ENCODE measurements at regions not wholly inside any gene's neighbourhood (a gene's known extent, or its start where the extent isn't known, plus 50 kb on each side); places are given as distances from the start of the nearest gene placed in this dataset.
A peak's percentile ranks its signal among the peaks of the same experiment; 100 is the strongest.
"Not testable (repeated sequence)": the region's sequence is repeated elsewhere in the genome, so short reads cannot be mapped to it uniquely, and the experiment has no call there.

DNA sequence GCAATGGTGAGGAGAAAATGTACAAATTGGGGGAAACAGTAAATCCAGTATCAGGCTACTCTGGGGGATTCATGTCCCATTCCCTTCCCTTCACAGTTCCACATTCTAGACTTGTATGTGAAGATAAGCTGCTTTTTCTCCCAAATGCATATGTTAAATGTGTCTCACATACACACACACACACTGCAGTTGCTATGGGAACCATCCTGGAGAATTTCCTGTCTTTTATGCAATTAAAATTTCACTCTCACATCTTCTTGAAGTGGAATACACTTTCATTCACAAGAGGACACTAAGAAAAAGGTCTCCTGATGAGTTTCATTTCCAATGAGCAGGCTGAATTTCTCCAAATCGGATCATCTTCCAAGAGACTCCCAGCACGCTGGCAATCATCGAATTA lies 366.0 kb downstream of the LRATD1 start:
- no peak for ATAC-seq

DNA sequence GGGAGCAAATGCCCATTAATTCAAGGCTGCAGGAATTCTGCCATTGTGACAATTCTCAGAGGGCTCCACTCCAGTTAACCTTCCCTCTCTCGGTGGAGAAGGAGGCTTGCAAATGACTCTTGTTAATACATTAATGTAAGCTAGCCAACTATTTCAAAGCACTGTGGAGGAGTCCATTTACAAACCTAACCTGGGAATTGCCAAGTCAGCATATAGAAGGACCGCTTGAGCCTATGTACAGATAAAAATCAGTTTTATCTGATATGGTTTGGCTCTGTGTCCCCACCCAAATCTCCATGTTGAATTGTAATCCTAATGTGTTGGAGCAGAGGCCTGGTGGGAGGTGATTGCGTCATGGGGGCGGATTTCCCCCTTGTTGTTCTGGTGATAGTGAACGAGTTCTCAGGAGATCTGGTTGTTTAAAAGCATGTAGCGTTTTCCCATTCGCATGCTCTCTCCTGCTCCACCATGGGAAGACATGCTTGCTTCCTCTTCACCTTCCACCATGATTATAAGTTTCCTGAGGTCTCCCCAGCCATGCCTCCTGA lies 366.7 kb downstream of the LRATD1 start:
- no peak for ATAC-seq
- no peaks in the 10 kb centered on the region for H3K9me3 ChIP-seq (ENCODE audit: control insufficient read depth, low read length, poor library complexity, severe bottlenecking)
- Mint-ChIP-seq H3K27me3 (peaks cover 14% of the 10 kb centered on the region), H3K4me1 (no peaks in the 10 kb centered on the region), H3K36me3 (ENCODE audit: low read depth) (peaks cover 2% of the 10 kb centered on the region), H3K27ac (no peak overlapping the region), H3K4me3 (no peak overlapping the region)
- DNase-seq, result no peak

More for the DNA sequence above, 366.0 kb downstream of the LRATD1 start:
- Mint-ChIP-seq H3K27me3 (peaks cover 14% of the 10 kb centered on the region), H3K4me1 (no peaks in the 10 kb centered on the region), H3K4me3 (no peak overlapping the region), H3K36me3 (ENCODE audit: low read depth) (peaks cover 2% of the 10 kb centered on the region), H3K27ac (no peak overlapping the region)
- H3K9me3 ChIP-seq (ENCODE audit: control insufficient read depth, low read length, poor library complexity, severe bottlenecking), result no peaks in the 10 kb centered on the region
- DNase-seq, result no peak

DNA sequence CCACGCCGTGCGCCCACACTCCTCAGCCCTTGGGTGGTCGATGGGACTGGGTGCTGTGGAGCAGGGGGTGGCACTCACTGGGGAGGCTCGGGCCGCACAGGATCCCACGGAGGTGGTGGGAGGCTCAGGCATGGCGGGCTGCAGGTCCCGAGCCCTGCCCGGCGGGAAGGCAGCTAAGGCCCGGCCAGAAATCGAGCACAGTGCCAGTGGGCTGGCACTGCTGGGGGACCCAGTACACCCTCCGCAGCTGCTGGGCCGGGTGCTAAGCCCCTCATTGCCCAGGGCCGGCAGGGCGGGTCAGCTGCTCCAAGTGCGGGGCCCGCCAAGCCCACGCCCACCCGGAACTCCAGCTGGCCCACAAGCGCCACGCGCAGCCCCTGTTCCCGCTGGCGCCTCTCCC lies 370.0 kb downstream of the LRATD1 start:
- H3K27me3 Mint-ChIP-seq; H3K4me3 Mint-ChIP-seq; ATAC-seq; DNase-seq; H3K36me3 Mint-ChIP-seq (ENCODE audit: low read depth); H3K4me1 Mint-ChIP-seq; H3K9me3 ChIP-seq (ENCODE audit: control insufficient read depth, low read length, poor library complexity, severe bottlenecking): not testable (repeated sequence)
- H3K27ac Mint-ChIP-seq, result peak overlapping the region; percentile 53

DNA sequence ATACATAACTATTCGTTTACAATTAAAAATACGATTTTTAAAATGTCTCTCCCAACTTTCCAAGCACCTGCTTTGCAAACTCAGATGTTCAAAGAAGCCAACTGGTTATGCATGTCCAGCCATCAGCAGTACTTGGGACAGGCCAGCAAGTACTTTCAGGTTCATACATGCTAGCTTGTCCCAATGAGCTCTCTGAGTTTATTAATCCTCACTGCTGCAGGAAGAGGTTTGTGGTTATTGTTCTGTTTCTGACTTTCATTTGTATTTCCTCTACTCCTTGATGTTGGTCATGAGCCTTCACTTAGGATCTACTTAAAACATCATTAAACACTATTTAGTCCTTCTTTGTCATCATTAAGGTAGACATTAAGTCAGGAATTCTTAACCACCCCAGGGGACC lies 374.1 kb downstream of the LRATD1 start:
- peaks cover 2% of the 10 kb centered on the region for H3K9me3 ChIP-seq (ENCODE audit: control insufficient read depth, low read length, poor library complexity, severe bottlenecking)
- Mint-ChIP-seq H3K36me3 (ENCODE audit: low read depth) (no peaks in the 10 kb centered on the region), H3K27me3 (no peaks in the 10 kb centered on the region), H3K4me1 (no peaks in the 10 kb centered on the region), H3K27ac (no peak overlapping the region), H3K4me3 (no peak overlapping the region)
- no peak for ATAC-seq
- no peak for DNase-seq

DNA sequence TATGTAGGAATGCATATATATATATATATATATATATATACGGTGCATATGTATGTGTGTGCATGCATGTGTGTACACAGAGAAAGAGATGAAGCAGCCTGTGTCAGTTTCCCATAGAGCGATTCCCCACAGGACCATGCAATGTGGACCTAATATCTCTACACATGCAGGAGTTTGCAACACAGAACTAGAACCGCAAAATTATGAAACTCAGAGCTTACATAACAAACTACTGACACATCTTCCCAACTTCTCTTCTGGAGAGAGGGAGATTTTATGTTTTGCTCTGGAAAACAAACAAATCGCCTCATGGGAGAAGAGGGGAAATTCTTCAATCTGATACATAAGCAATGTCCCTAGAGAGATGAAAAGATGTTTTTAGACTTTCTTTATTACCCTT lies 377.2 kb downstream of the LRATD1 start:
- ATAC-seq (no peak), DNase-seq (no peak)
- H3K27me3 Mint-ChIP-seq, result no peaks in the 10 kb centered on the region
- no peak overlapping the region for H3K27ac Mint-ChIP-seq
- no peak overlapping the region for H3K4me3 Mint-ChIP-seq
- H3K4me1 Mint-ChIP-seq, result no peaks in the 10 kb centered on the region
- H3K9me3 ChIP-seq (ENCODE audit: control insufficient read depth, low read length, poor library complexity, severe bottlenecking), result peaks cover 2% of the 10 kb centered on the region
- no peaks in the 10 kb centered on the region for H3K36me3 Mint-ChIP-seq (ENCODE audit: low read depth)

DNA sequence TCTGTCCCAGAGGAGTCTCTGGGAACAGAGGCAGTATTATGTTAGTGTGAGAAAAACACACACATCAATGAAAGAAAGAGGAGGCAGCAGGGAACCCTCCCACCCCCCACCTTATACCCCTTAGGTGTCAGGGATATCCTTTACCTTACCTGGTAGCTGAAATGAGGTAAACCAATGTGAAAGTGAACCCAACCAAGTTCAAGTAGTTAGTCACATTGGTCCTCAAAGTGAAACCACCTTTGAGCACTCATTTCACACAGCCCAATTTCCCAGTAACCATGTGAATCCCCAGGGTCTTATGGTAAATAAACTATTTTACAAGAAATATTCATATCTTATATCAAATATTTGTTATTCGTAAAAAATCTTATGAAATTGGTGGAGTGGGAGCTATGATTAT lies 377.8 kb downstream of the LRATD1 start:
- no peak overlapping the region for H3K4me3 Mint-ChIP-seq
- H3K27me3 Mint-ChIP-seq, result no peaks in the 10 kb centered on the region
- H3K4me1 Mint-ChIP-seq, result no peaks in the 10 kb centered on the region
- DNase-seq (no peak), ATAC-seq (no peak)
- peaks cover 2% of the 10 kb centered on the region for H3K9me3 ChIP-seq (ENCODE audit: control insufficient read depth, low read length, poor library complexity, severe bottlenecking)
- no peaks in the 10 kb centered on the region for H3K36me3 Mint-ChIP-seq (ENCODE audit: low read depth)
- no peak overlapping the region for H3K27ac Mint-ChIP-seq

DNA sequence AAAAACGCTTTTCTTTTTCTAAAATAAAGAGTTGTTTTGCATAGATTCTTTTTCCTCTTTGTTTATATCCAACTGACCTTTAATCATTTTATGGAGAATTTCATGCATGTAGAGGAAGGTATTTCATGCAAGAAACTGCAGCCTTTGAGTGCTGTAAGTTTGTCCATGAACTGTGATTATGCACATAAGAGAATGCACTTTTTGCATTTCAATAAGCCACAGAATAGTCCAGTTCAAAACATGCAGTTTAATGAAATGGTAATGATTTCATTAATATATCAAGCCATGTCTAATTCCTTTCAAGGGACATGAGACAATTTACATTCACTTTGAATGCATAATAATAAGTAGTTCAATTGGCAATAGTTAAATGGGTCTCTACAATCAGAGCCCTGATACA lies 386.3 kb downstream of the LRATD1 start:
- ATAC-seq, result no peak

DNA sequence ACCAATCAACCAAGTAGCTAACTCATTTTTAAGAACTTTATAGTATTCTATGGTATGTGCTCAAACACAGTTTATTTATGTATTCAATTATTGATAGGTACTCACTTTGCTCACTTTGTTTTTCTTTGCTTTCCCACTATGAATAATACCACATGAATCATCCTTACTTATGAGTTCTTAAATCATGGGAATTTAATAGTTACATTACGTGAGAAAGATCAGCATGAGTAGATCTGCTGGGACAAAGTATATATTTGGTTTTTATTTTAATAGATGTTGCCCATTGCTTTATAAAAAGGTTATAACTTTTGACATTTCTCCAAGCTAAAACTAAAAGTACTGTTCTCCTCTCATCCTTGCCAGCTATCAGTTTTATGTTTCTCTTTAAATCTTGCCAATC lies 390.7 kb downstream of the LRATD1 start:
- no peak for ATAC-seq
- H3K4me3 Mint-ChIP-seq, result no peak overlapping the region
- no peaks in the 10 kb centered on the region for H3K4me1 Mint-ChIP-seq
- H3K9me3 ChIP-seq (ENCODE audit: control insufficient read depth, low read length, poor library complexity, severe bottlenecking), result no peaks in the 10 kb centered on the region
- H3K27ac Mint-ChIP-seq, result no peak overlapping the region
- DNase-seq, result no peak
- no peaks in the 10 kb centered on the region for H3K36me3 Mint-ChIP-seq (ENCODE audit: low read depth)
- H3K27me3 Mint-ChIP-seq, result peaks cover 6% of the 10 kb centered on the region

More for the DNA sequence above, 386.3 kb downstream of the LRATD1 start:
- Mint-ChIP-seq H3K4me1 (no peaks in the 10 kb centered on the region), H3K27ac (no peak overlapping the region), H3K27me3 (no peaks in the 10 kb centered on the region), H3K36me3 (ENCODE audit: low read depth) (no peaks in the 10 kb centered on the region), H3K4me3 (no peak overlapping the region)
- no peak for DNase-seq
- H3K9me3 ChIP-seq (ENCODE audit: control insufficient read depth, low read length, poor library complexity, severe bottlenecking), result no peaks in the 10 kb centered on the region

DNA sequence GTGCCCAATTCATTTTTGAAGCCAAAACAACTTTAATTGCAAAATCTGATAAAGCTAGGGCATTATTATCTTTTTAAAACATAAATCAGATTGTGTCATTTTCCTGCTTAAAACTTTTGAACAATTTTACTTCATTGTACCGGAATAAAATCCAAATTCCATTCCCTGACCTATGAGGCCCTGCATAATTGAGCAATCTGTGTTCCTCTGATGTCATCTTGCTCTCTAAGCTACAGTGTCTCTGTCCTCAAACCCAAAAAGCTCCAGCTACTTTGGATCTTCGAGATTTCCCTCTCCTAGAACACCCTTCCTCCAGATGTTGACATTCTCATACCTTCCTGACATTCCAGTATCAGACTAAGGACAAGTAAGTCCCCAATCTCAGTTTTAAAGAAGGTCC lies 395.9 kb downstream of the LRATD1 start:
- ATAC-seq, result no peak
- Mint-ChIP-seq H3K4me1 (no peaks in the 10 kb centered on the region), H3K27ac (no peak overlapping the region), H3K27me3 (peaks cover 44% of the 10 kb centered on the region), H3K36me3 (ENCODE audit: low read depth) (peaks cover 5% of the 10 kb centered on the region), H3K4me3 (no peak overlapping the region)
- H3K9me3 ChIP-seq (ENCODE audit: control insufficient read depth, low read length, poor library complexity, severe bottlenecking), result no peaks in the 10 kb centered on the region
- no peak for DNase-seq

DNA sequence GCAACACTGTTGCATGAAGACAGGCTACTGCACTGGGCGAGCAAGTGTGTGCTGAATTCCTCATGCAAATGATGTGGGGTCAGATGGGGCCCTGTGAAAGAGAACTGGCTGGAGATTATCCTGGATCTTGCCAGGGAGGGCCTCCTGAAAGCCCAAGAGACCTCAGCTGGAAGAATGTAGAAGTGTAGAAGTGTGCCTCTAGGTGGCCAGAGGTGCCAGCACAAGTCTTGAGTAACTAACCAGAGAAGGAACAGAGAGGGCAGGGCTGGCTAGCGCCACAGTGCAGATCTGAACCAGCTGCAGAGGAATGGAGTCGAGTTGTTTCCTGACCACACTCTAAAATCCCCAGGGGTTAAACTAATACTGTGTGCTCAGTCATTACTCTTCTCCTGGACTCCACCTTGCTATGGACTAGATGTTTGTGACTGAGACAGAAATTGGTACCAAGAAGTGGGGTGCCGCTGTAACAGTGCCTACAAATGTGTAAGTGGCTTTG lies 399.3 kb downstream of the LRATD1 start:
- peaks cover 47% of the 10 kb centered on the region for H3K27me3 Mint-ChIP-seq
- DNase-seq, result no peak
- H3K9me3 ChIP-seq (ENCODE audit: control insufficient read depth, low read length, poor library complexity, severe bottlenecking), result no peaks in the 10 kb centered on the region
- H3K4me3 Mint-ChIP-seq, result no peak overlapping the region
- H3K36me3 Mint-ChIP-seq (ENCODE audit: low read depth), result peaks cover 5% of the 10 kb centered on the region
- no peak overlapping the region for H3K27ac Mint-ChIP-seq
- no peaks in the 10 kb centered on the region for H3K4me1 Mint-ChIP-seq
- no peak for ATAC-seq

DNA sequence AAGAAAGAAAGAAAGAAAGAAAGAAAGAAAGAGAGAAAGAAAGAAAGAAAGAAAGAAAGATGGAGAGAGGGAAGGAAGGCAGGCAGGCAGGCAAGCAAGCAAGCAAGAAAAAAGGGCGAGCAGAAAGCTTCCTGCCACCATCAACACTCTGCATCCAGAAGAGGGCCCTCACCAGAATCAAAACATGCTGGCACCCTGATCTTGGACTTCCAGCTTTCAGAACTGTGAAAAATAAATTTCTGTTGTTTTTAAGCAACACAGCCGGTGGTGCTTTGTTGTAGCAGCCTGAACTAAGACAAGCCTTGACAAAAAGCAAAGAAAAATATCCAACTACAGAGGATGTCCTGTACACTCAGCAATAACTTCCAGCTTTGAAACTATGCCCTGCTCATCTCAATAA lies 401.7 kb downstream of the LRATD1 start:
- H3K36me3 Mint-ChIP-seq (ENCODE audit: low read depth), result peaks cover 4% of the 10 kb centered on the region
- ATAC-seq, result no peak
- no peak overlapping the region for H3K4me3 Mint-ChIP-seq
- no peaks in the 10 kb centered on the region for H3K9me3 ChIP-seq (ENCODE audit: control insufficient read depth, low read length, poor library complexity, severe bottlenecking)
- H3K27ac Mint-ChIP-seq, result no peak overlapping the region
- no peak for DNase-seq
- H3K4me1 Mint-ChIP-seq, result no peaks in the 10 kb centered on the region
- H3K27me3 Mint-ChIP-seq, result peaks cover 38% of the 10 kb centered on the region

DNA sequence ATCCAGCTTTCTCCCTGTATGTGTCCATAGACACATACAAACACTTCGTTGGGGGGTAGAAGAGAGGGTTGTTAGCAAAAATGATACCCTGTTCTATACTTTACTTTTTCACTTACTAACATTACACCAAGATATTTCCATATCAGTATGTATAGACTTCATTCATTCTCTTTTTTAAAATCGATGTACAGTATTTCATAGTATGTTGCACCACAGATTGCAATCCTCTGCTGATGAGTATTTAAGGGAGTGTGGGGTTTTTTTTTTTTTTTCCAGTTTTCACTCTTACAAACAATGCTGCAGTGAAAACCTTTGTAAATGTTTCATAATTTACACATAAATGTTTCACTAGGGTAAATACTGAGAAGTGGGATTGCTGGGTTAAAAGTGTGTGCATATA lies 402.3 kb downstream of the LRATD1 start:
- Mint-ChIP-seq H3K27me3 (peaks cover 31% of the 10 kb centered on the region), H3K4me3 (no peak overlapping the region), H3K36me3 (ENCODE audit: low read depth) (no peaks in the 10 kb centered on the region), H3K4me1 (no peaks in the 10 kb centered on the region), H3K27ac (no peak overlapping the region)
- no peaks in the 10 kb centered on the region for H3K9me3 ChIP-seq (ENCODE audit: control insufficient read depth, low read length, poor library complexity, severe bottlenecking)
- DNase-seq (no peak), ATAC-seq (no peak)

DNA sequence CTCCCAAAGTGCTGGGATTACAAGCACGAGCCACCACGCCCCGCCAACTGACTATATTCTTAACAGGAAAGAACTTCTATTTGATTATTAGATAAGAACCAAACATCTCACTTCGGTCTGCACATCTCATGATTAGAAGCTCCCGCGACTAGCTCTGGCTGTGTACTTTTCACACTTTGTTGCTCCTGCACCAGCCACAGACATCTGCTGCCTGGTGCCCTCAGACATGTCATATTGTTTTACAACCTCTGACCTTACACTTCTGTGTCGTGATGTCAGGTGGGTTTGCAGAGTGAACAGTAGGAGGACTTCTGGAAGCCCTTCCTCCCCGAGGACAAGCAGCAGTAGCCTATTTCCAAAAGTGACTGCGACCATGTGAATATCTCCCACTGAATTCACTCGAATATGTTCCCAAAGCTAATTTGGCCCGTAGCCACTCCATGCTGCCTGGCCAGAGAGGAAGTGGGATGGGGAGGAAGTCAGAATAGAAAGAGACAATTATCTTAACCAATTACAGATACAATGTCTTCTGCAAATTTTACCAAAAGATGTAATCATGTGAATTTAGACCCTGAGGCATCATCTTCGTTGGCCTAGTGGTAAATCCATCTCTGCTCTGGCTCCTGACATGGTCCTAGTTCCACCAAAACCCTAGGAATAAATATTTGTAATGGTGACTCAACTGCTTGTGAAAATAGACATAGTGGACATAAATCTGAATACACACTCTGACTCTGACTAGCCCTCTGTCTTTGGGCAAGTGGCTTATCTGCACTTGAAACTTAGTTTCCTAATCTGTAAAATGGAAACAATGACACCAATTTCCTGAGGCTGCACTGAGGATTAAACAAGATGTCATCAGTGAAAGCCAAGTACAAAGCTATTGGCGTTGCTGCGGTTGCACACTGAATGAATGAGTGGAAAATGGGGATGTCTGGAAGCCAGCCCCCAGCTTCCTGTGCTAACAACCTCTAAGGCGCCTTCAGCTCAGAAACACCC lies 406.1 kb downstream of the LRATD1 start:
- no peak for ATAC-seq
- H3K4me3 Mint-ChIP-seq, result no peak overlapping the region

More for the DNA sequence above, 406.1 kb downstream of the LRATD1 start:
- Mint-ChIP-seq H3K36me3 (ENCODE audit: low read depth) (no peaks in the 10 kb centered on the region), H3K4me1 (no peaks in the 10 kb centered on the region), H3K27ac (no peak overlapping the region), H3K27me3 (peaks cover 24% of the 10 kb centered on the region)
- no peak for DNase-seq
- no peaks in the 10 kb centered on the region for H3K9me3 ChIP-seq (ENCODE audit: control insufficient read depth, low read length, poor library complexity, severe bottlenecking)
